ENCODE measurements at regions not wholly inside any gene's neighbourhood (a gene's known extent, or its start where the extent isn't known, plus 50 kb on each side); places are given as distances from the start of the nearest gene placed in this dataset.

- TF ChIP-seq CTCF (IDR thresholded peaks at IDR 0.05), result no peak
- no peak for TF ChIP-seq POLR2A (IDR thresholded peaks at IDR 0.05)
These were observed 78.6 kb downstream of the TMEM270 start for GRCh38 chr7:73939528-73939927.
